HCT116 (cell line): ENCODE measurements at regions not wholly inside any gene's neighbourhood (a gene's known extent, or its start where the extent isn't known, plus 50 kb on each side); places are given as distances from the start of the nearest gene placed in this dataset.

Experiments
- ATAC-seq: fragments of 200-7000 bp; cut with Tn5 transposase; 2 replicates; pipeline ENCODE4 v1.9.1; 2020; ENCODE audit warnings: mild to moderate bottlenecking, moderate library complexity
- BruUV-seq: library from RNA; stranded (reverse); fragments of 400-500 nt; replicated peaks from 2 replicates; lab custom pipeline; 2021; lab: Mats Ljungman, UMichigan
- CTCF ChIA-PET: fragments of 300-600 bp; sonication (Branson Sonifier 250); formaldehyde crosslinking; loops from one replicate; lab custom pipeline; 2021; ENCODE audit warnings: antibody characterized with exemption; lab: Charles Lee
- POLR2A ChIA-PET: fragments of 300-600, 350-600 bp; sonication (Branson Sonifier 250); formaldehyde crosslinking; loops from one replicate; lab custom pipeline; 2021; ENCODE audit warnings: antibody characterized with exemption; lab: Charles Lee
- RAD21 ChIA-PET, 2 experiments: fragments of 300-600 bp; sonication (Branson Sonifier 250); formaldehyde crosslinking; loops; one replicate each; lab custom pipeline; 2023; ENCODE audit warnings: low total read pairs in 2 of 2; ENCODE audit not compliant: uncharacterized antibody in 2 of 2, unreplicated experiment in 2 of 2, low non-redundant PET in 1 of 2; lab: Charles Lee
- DNase-seq: peaks from one replicate; pipeline ENCODE4 v3.0.0-alpha.2; 2010; ENCODE audit warnings: low read depth, low spot score
- H2AFZ ChIP-seq: fragments of 200-600 bp; shearing (Covaris generic), sonication (generic); 2 replicates; pipeline ENCODE4 v1.6.1; 2017; ENCODE audit warnings: low read depth, mixed run types, mixed read lengths, antibody characterized with exemption, low read length; ENCODE audit not compliant: poor library complexity, severe bottlenecking
- H3K27ac ChIP-seq: 2 replicates; pipeline ENCODE4 v1.5.1; 2012; ENCODE audit warnings: low read depth, low read length
- H3K27me3 ChIP-seq: fragments of 200-600 bp; sonication (generic); 2 replicates; pipeline ENCODE4 v1.6.1; 2016; ENCODE audit warnings: mixed run types, low read length, mixed read lengths; ENCODE audit not compliant: insufficient read depth
- H3K36me3 ChIP-seq, 2 experiments: fragments of 200-500 bp in 1 of 2; fragments of 200-600 bp in 1 of 2; sonication (Bioruptor generic) in 1 of 2; sonication (generic) in 1 of 2; 2 replicates each; pipeline versions ENCODE4 v1.5.1 to v1.6.1; 2014 to 2016; ENCODE audit warnings: low read length in 2 of 2, inconsistent platforms in 1 of 2, mixed read lengths in 1 of 2, mixed run types in 1 of 2; ENCODE audit not compliant: insufficient read depth in 2 of 2, control insufficient read depth in 1 of 2
- H3K4me1 ChIP-seq, 2 experiments: fragments of 200-600 bp in 1 of 2; sonication (generic) in 1 of 2; 2 replicates each; pipeline versions ENCODE4 v1.5.1 to v1.6.1; 2012 to 2017; ENCODE audit warnings: low read length in 2 of 2, inconsistent platforms in 1 of 2, mild to moderate bottlenecking in 1 of 2, mixed read lengths in 1 of 2, mixed run types in 1 of 2, moderate library complexity in 1 of 2; ENCODE audit not compliant: insufficient read depth in 2 of 2, control insufficient read depth in 1 of 2
- H3K4me2 ChIP-seq: fragments of 200-600 bp; sonication (generic); 2 replicates; pipeline ENCODE4 v1.6.1; 2017; ENCODE audit warnings: mixed run types, low read length, mixed read lengths
- H3K4me3 ChIP-seq, 2 experiments: fragments of 200-600 bp in 1 of 2; sonication (generic) in 1 of 2; replicated peaks in 1 of 2; 2 replicates each; pipeline ENCODE4 v1.5.1; 2011 to 2016; ENCODE audit warnings: low read length in 2 of 2, control low read depth in 1 of 2, low read depth in 1 of 2, mild to moderate bottlenecking in 1 of 2, mixed read lengths in 1 of 2, mixed run types in 1 of 2
- H3K79me2 ChIP-seq: fragments of 200-600 bp; sonication (generic); 2 replicates; pipeline ENCODE4 v1.6.1; 2017; ENCODE audit warnings: mild to moderate bottlenecking, mixed run types, low read length, moderate library complexity, mixed read lengths; ENCODE audit not compliant: insufficient read depth
- H3K9ac ChIP-seq: fragments of 200-600 bp; sonication (generic); 2 replicates; pipeline ENCODE4 v1.6.1; 2016; ENCODE audit warnings: low read length, mixed read lengths
- H3K9me2 ChIP-seq: fragments of 200-600 bp; sonication (generic), shearing (Covaris generic); 2 replicates; pipeline ENCODE4 v1.6.1; 2017; ENCODE audit warnings: mixed run types, mild to moderate bottlenecking, moderate library complexity; ENCODE audit not compliant: insufficient read depth
- H3K9me3 ChIP-seq, 2 experiments: fragments of 200-500 bp in 1 of 2; fragments of 200-600 bp in 1 of 2; sonication (Bioruptor generic) in 1 of 2; sonication (generic) in 1 of 2; 2 replicates each; pipeline ENCODE4 v1.6.1; 2014 to 2017; ENCODE audit warnings: low read length in 2 of 2, mixed read lengths in 2 of 2, inconsistent platforms in 1 of 2, low read depth in 1 of 2, mild to moderate bottlenecking in 1 of 2, mixed run types in 1 of 2, moderate library complexity in 1 of 2; ENCODE audit not compliant: control insufficient read depth in 1 of 2, insufficient read depth in 1 of 2
- H4K20me1 ChIP-seq: fragments of 200-600 bp; sonication (generic), shearing (Covaris generic); 2 replicates; pipeline ENCODE4 v1.6.1; 2017; ENCODE audit warnings: mixed run types, mild to moderate bottlenecking, moderate library complexity; ENCODE audit not compliant: insufficient read depth
- CBX3 ChIP-seq: IDR thresholded peaks from 2 replicates; pipeline ENCODE4 v1.6.1; 2012; ENCODE audit warnings: low read depth
- EGR1 ChIP-seq: IDR thresholded peaks from 2 replicates; pipeline ENCODE4 v1.6.1; 2012; ENCODE audit warnings: low read depth
- ELF1 ChIP-seq: IDR thresholded peaks from 2 replicates; pipeline ENCODE4 v1.6.1; 2012; ENCODE audit warnings: low read depth, borderline replicate concordance
- EZH2 ChIP-seq: fragments of 200-600 bp; sonication (generic); IDR thresholded peaks from 2 replicates; pipeline ENCODE4 v1.6.1; 2017; ENCODE audit warnings: antibody characterized with exemption, mixed run types
- FOSL1 ChIP-seq: IDR thresholded peaks from 2 replicates; pipeline ENCODE4 v1.6.1; 2012; ENCODE audit warnings: low read depth
- JUND ChIP-seq: IDR thresholded peaks from 2 replicates; pipeline ENCODE4 v1.6.1; 2012
- POLR2A ChIP-seq: IDR thresholded peaks from 2 replicates; pipeline ENCODE4 v1.7.0; 2011; ENCODE audit warnings: borderline replicate concordance; ENCODE audit not compliant: insufficient read depth, insufficient read length; ENCODE audit errors: extremely low read depth
- SIN3A ChIP-seq: IDR thresholded peaks from 2 replicates; pipeline ENCODE4 v1.6.1; 2012; ENCODE audit warnings: low read depth
- SRF ChIP-seq: IDR thresholded peaks from 2 replicates; pipeline ENCODE4 v1.6.1; 2012; ENCODE audit warnings: low read depth
- TCF7L2 ChIP-seq: IDR thresholded peaks from 2 replicates; pipeline ENCODE4 v1.7.0; 2011; ENCODE audit warnings: borderline replicate concordance, inconsistent platforms; ENCODE audit not compliant: insufficient read depth, insufficient read length; ENCODE audit errors: extremely low read depth
- YY1 ChIP-seq: IDR thresholded peaks from 2 replicates; pipeline ENCODE4 v1.6.1; 2011; ENCODE audit warnings: low read length, low read depth, moderate library complexity, mild to moderate bottlenecking; ENCODE audit not compliant: insufficient replicate concordance; ENCODE audit errors: extremely low read depth
- ZFX ChIP-seq: fragments of 450-650 bp; IDR thresholded peaks from 2 replicates; pipeline ENCODE4 v1.6.1; 2017
- ZNF274 ChIP-seq: fragments of 200-500 bp; sonication (Bioruptor generic); IDR thresholded peaks from 2 replicates; pipeline ENCODE4 v1.6.1; 2014; ENCODE audit warnings: mild to moderate bottlenecking, low read depth, low read length, inconsistent platforms
- intact Hi-C: fragments of 100-400 bp; cut with micrococcal nuclease; formaldehyde crosslinking; loops from 2 replicates; pipeline ENCODE4 v1.10.0; 2022
- TF ChIP-seq, protein P1 (sequence below): IDR thresholded peaks from 2 replicates; pipeline ENCODE4 v1.6.1; 2012; ENCODE audit warnings: low read depth
- TF ChIP-seq, protein P2 (sequence below): IDR thresholded peaks from 2 replicates; pipeline ENCODE4 v1.6.1; 2011; ENCODE audit warnings: mild to moderate bottlenecking, low read length, moderate library complexity; ENCODE audit not compliant: insufficient replicate concordance; ENCODE audit errors: extremely low read depth
- TF ChIP-seq, protein P3 (sequence below): IDR thresholded peaks from 2 replicates; pipeline ENCODE4 v1.6.1; 2012

DNA sequence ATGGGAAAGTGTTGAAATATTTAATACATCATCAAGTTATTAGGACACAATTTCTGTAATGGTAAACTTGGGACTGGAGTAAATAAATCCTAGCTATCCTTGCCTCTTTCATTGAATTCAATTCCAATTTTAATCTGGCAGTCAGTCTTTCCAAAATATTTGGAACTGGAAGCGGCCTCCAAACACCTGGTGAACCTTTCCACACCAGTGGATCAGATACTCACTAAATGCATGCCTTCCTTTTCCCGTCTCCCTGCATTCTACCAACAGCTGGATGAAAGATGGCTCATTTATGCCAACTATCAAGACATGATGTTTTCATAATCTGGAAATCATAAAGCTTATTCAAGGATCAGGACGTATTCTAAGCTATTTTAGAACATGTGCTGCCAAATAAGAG lies 488.2 kb upstream of the SPHKAP start:
- no peaks in the 10 kb centered on the region for H3K4me1 ChIP-seq
- ChIA-PET RAD21 (no interaction called here), CTCF (no interaction called here), POLR2A (no interaction called here)
- no peaks in the 10 kb centered on the region for H3K9me3 ChIP-seq
- H4K20me1 ChIP-seq: no peaks in the 10 kb centered on the region
- no TSS peak for BruUV-seq
- H2AFZ ChIP-seq: no peak overlapping the region
- H3K27me3 ChIP-seq: no peaks in the 10 kb centered on the region
- no peaks in the 10 kb centered on the region for H3K36me3 ChIP-seq
- intact Hi-C loops: no loop called here
- H3K79me2 ChIP-seq: no peaks in the 10 kb centered on the region
- H3K27ac ChIP-seq: no peak overlapping the region
- no peak overlapping the region for H3K4me2 ChIP-seq
- ATAC-seq: no peak
- no peaks in the 10 kb centered on the region for H3K9me2 ChIP-seq
- H3K4me3 ChIP-seq: no peak overlapping the region
- no peak overlapping the region for H3K9ac ChIP-seq
- no peak for TF ChIP-seq ZNF274
- DNase-seq: no peak

DNA sequence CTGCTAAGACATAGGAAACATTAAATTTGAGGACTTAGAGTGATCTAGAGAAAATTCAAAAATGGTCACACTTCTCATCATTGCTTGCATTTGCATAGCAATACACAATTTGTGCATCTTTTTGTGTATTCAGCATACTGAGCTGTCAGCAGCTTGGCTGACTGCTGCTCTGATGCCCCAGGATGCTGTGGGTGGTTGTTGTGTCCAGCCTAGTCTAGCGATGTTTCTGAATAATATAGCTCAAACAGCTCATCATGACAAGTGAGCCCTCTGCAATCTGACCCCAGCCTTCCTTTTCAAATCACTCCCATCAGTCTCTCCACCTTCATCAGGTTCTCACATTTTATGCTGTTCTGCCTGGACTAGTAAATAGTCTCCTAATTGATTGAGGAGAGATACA lies 483.7 kb upstream of the SPHKAP start:
- Histone ChIP-seq H3K36me3 (no peaks in the 10 kb centered on the region), H3K9me2 (no peaks in the 10 kb centered on the region), H3K27ac (no peak overlapping the region), H3K4me2 (no peak overlapping the region), H2AFZ (no peak overlapping the region), H3K9ac (no peak overlapping the region), H3K9me3 (no peaks in the 10 kb centered on the region), H4K20me1 (no peaks in the 10 kb centered on the region), H3K4me3 (no peak overlapping the region), H3K79me2 (no peaks in the 10 kb centered on the region), H3K27me3 (no peaks in the 10 kb centered on the region), H3K4me1 (no peaks in the 10 kb centered on the region)
- BruUV-seq: no TSS peak
- ChIA-PET CTCF (no interaction called here), POLR2A (no interaction called here), RAD21 (no interaction called here)
- ATAC-seq (no peak), DNase-seq (no peak)
- intact Hi-C loops: no loop called here
- TF ChIP-seq EZH2 (no peak), SRF (no peak), POLR2A (no peak), EGR1 (no peak), TCF7L2 (no peak), YY1 (no peak), FOSL1 (no peak), ELF1 (no peak), ZFX (no peak), JUND (no peak), SIN3A (no peak), CBX3 (no peak)
- TF ChIP-seq, protein P1, sequence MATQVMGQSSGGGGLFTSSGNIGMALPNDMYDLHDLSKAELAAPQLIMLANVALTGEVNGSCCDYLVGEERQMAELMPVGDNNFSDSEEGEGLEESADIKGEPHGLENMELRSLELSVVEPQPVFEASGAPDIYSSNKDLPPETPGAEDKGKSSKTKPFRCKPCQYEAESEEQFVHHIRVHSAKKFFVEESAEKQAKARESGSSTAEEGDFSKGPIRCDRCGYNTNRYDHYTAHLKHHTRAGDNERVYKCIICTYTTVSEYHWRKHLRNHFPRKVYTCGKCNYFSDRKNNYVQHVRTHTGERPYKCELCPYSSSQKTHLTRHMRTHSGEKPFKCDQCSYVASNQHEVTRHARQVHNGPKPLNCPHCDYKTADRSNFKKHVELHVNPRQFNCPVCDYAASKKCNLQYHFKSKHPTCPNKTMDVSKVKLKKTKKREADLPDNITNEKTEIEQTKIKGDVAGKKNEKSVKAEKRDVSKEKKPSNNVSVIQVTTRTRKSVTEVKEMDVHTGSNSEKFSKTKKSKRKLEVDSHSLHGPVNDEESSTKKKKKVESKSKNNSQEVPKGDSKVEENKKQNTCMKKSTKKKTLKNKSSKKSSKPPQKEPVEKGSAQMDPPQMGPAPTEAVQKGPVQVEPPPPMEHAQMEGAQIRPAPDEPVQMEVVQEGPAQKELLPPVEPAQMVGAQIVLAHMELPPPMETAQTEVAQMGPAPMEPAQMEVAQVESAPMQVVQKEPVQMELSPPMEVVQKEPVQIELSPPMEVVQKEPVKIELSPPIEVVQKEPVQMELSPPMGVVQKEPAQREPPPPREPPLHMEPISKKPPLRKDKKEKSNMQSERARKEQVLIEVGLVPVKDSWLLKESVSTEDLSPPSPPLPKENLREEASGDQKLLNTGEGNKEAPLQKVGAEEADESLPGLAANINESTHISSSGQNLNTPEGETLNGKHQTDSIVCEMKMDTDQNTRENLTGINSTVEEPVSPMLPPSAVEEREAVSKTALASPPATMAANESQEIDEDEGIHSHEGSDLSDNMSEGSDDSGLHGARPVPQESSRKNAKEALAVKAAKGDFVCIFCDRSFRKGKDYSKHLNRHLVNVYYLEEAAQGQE: no peak
- TF ChIP-seq, protein P2, sequence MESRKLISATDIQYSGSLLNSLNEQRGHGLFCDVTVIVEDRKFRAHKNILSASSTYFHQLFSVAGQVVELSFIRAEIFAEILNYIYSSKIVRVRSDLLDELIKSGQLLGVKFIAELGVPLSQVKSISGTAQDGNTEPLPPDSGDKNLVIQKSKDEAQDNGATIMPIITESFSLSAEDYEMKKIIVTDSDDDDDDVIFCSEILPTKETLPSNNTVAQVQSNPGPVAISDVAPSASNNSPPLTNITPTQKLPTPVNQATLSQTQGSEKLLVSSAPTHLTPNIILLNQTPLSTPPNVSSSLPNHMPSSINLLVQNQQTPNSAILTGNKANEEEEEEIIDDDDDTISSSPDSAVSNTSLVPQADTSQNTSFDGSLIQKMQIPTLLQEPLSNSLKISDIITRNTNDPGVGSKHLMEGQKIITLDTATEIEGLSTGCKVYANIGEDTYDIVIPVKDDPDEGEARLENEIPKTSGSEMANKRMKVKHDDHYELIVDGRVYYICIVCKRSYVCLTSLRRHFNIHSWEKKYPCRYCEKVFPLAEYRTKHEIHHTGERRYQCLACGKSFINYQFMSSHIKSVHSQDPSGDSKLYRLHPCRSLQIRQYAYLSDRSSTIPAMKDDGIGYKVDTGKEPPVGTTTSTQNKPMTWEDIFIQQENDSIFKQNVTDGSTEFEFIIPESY: no peak
- TF ChIP-seq, protein P3, sequence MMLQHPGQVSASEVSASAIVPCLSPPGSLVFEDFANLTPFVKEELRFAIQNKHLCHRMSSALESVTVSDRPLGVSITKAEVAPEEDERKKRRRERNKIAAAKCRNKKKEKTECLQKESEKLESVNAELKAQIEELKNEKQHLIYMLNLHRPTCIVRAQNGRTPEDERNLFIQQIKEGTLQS: no peak
